Testis (tissue), 2 donors: ENCODE measurements at regions not wholly inside any gene's neighbourhood (a gene's known extent, or its start where the extent isn't known, plus 50 kb on each side); places are given as distances from the start of the nearest gene placed in this dataset.
"Not testable (repeated sequence)": the region's sequence is repeated elsewhere in the genome, so short reads cannot be mapped to it uniquely, and the experiment has no call there.

Experiments
- POLR2A ChIP-seq: fragments of 450-650 bp; IDR thresholded peaks from one replicate; pipeline ENCODE4 v1.6.1; 2017; ENCODE audit warnings: antibody characterized with exemption, mild to moderate bottlenecking, moderate library complexity
- TF ChIP-seq, protein P1 (sequence below), 3 experiments: fragments of 450-650 bp in 2 of 3; fragments of 200-600 bp in 1 of 3; sonication (generic) in 1 of 3; IDR thresholded peaks; one replicate each; pipeline ENCODE4 v1.5.1; 2016 to 2019; ENCODE audit warnings: antibody characterized with exemption in 3 of 3, mild to moderate bottlenecking in 2 of 3, moderate library complexity in 1 of 3

DNA sequence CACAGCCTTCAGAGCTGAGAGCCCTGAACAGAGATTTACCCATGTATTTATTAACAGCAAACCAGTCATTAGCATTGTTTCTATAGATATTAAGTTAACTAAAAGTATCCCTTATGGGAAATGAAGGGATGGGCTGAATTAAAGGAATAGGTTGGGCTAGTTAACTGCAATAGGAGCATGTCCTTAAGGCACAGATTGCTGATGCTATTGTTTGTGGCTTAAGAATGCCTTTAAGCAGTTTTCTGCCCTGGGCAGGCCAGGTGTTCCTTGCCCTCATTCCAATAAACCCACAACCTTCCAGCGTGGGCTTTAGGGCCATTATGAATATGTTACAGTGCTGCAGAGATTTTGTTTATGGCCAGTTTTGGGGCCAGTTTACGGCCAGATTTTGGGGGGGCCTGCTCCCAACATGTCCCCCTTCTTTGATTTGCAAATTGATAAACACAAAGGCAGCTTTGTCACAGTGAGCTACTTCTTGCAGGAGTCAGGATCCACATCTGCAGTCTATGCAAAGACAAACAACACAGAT lies 61.2 kb upstream of the FMNL2 start:
- TF ChIP-seq, protein P1, sequence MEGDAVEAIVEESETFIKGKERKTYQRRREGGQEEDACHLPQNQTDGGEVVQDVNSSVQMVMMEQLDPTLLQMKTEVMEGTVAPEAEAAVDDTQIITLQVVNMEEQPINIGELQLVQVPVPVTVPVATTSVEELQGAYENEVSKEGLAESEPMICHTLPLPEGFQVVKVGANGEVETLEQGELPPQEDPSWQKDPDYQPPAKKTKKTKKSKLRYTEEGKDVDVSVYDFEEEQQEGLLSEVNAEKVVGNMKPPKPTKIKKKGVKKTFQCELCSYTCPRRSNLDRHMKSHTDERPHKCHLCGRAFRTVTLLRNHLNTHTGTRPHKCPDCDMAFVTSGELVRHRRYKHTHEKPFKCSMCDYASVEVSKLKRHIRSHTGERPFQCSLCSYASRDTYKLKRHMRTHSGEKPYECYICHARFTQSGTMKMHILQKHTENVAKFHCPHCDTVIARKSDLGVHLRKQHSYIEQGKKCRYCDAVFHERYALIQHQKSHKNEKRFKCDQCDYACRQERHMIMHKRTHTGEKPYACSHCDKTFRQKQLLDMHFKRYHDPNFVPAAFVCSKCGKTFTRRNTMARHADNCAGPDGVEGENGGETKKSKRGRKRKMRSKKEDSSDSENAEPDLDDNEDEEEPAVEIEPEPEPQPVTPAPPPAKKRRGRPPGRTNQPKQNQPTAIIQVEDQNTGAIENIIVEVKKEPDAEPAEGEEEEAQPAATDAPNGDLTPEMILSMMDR (IDR thresholded peaks at IDR 0.05): not testable (repeated sequence)
- not testable (repeated sequence) for TF ChIP-seq POLR2A
